ENCODE measurements at regions not wholly inside any gene's neighbourhood (a gene's known extent, or its start where the extent isn't known, plus 50 kb on each side); places are given as distances from the start of the nearest gene placed in this dataset.

GRCh38 chr2:15735484-15736326, 144.0 kb downstream of the DDX1 start:
- no peak for DNase-seq

- DNase-seq, result no peak
These were observed 144.9 kb downstream of the DDX1 start for GRCh38 chr2:15736396-15737180.

GRCh38 chr2:15737314-15738224, 145.9 kb downstream of the DDX1 start:
- DNase-seq, result no peak

- DNase-seq, result no peak
These were observed 146.5 kb downstream of the DDX1 start for GRCh38 chr2:15738225-15738546.

GRCh38 chr2:15738943-15739342, 147.3 kb downstream of the DDX1 start:
- DNase-seq, result no peak

GRCh38 chr2:15744820-15745219, 153.2 kb downstream of the DDX1 start:
- no peak for DNase-seq

GRCh38 chr2:15745350-15745749, 153.7 kb downstream of the DDX1 start:
- DNase-seq, result no peak

- DNase-seq, result no peak
These were observed 154.4 kb downstream of the DDX1 start for GRCh38 chr2:15745907-15746702.

- DNase-seq, result no peak
These were observed 155.3 kb downstream of the DDX1 start for GRCh38 chr2:15746703-15747550.

- no peak for DNase-seq
These were observed 156.2 kb downstream of the DDX1 start for GRCh38 chr2:15747603-15748471.

GRCh38 chr2:15748736-15749323, 157.2 kb downstream of the DDX1 start:
- no peak for DNase-seq

GRCh38 chr2:15749460-15750432, 158.1 kb downstream of the DDX1 start:
- DNase-seq, result no peak

GRCh38 chr2:15750433-15750814, 158.8 kb downstream of the DDX1 start:
- no peak for DNase-seq

- no peak for DNase-seq
These were observed 159.2 kb downstream of the DDX1 start for GRCh38 chr2:15750822-15751329.

- no peak for DNase-seq
These were observed 159.8 kb downstream of the DDX1 start for GRCh38 chr2:15751477-15751876.

- no peak for DNase-seq
These were observed 161.0 kb downstream of the DDX1 start for GRCh38 chr2:15752552-15753232.

- no peak for DNase-seq
These were observed 161.6 kb downstream of the DDX1 start for GRCh38 chr2:15753233-15753798.
